Naive thymus-derived CD4-positive, alpha-beta T cell (primary cell): ENCODE measurements at regions not wholly inside any gene's neighbourhood (a gene's known extent, or its start where the extent isn't known, plus 50 kb on each side); places are given as distances from the start of the nearest gene placed in this dataset.

Experiments used
- ATAC-seq: fragments of 150-1000 bp; cut with Tn5 transposase; 2 replicates; pipeline ENCODE4 v1.10.0; 2021; ENCODE audit warnings: mild to moderate bottlenecking, moderate library complexity
- CTCF ChIA-PET: fragments of 350-600 bp; sonication (Branson Sonifier 250); formaldehyde crosslinking; loops from one replicate; lab custom pipeline; 2021; ENCODE audit warnings: antibody characterized with exemption; lab: Charles Lee
- POLR2A ChIA-PET: fragments of 350-600 bp; sonication (Branson Sonifier 250); formaldehyde crosslinking; loops from one replicate; lab custom pipeline; 2021; ENCODE audit warnings: antibody characterized with exemption, inconsistent platforms; lab: Charles Lee
- DNase-seq, 9 donors: peaks; one replicate each; pipeline versions ENCODE4 v3.0.0 to v3.0.0-alpha.2; 2020 to 2022; ENCODE audit warnings: mixed read lengths in 1 of 9
- H3K27ac ChIP-seq: one replicate; pipeline ENCODE4 v1.7.0; 2013; ENCODE audit warnings: mild to moderate bottlenecking, low read depth, low read length, moderate library complexity
- H3K27me3 ChIP-seq, 2 donors: one replicate each; pipeline ENCODE4 v1.7.0; 2013; ENCODE audit warnings: low read length in 2 of 2, mild to moderate bottlenecking in 2 of 2, moderate library complexity in 2 of 2; ENCODE audit not compliant: control insufficient read depth in 2 of 2, insufficient read depth in 2 of 2
- H3K36me3 ChIP-seq, 3 experiments: 1 replicate in 2 of 3; 2 replicates in 1 of 3; pipeline ENCODE4 v1.7.0; 2013; ENCODE audit warnings: low read length in 3 of 3, mild to moderate bottlenecking in 3 of 3, moderate library complexity in 1 of 3; ENCODE audit not compliant: insufficient read depth in 3 of 3, control insufficient read depth in 2 of 3
- H3K4me1 ChIP-seq, 2 donors: one replicate each; pipeline ENCODE4 v1.7.0; 2013; ENCODE audit warnings: low read length in 2 of 2, mild to moderate bottlenecking in 2 of 2, moderate library complexity in 1 of 2; ENCODE audit not compliant: control insufficient read depth in 2 of 2, insufficient read depth in 2 of 2
- H3K4me3 ChIP-seq: 2 replicates; pipeline ENCODE4 v1.7.0; 2013; ENCODE audit warnings: mild to moderate bottlenecking, low read length
- H3K9me3 ChIP-seq, 3 experiments: 1 replicate in 2 of 3; 2 replicates in 1 of 3; pipeline ENCODE4 v1.7.0; 2013; ENCODE audit warnings: low read length in 3 of 3; ENCODE audit not compliant: control insufficient read depth in 2 of 3
- H3K27ac Mint-ChIP-seq, 9 donors: one replicate each; pipeline ENCODE4 v1.8.0; 2020 to 2022; ENCODE audit warnings: mixed read lengths in 9 of 9, mild to moderate bottlenecking in 8 of 9, moderate library complexity in 5 of 9, inconsistent platforms in 2 of 9
- H3K27me3 Mint-ChIP-seq, 5 donors: one replicate each; pipeline ENCODE4 v1.8.0; 2021 to 2022; ENCODE audit warnings: mixed read lengths in 5 of 5, mild to moderate bottlenecking in 1 of 5
- H3K36me3 Mint-ChIP-seq, 5 donors: one replicate each; pipeline ENCODE4 v1.8.0; 2020 to 2022; ENCODE audit warnings: mixed read lengths in 5 of 5, mild to moderate bottlenecking in 3 of 5, inconsistent platforms in 1 of 5
- H3K4me1 Mint-ChIP-seq, 7 donors: one replicate each; pipeline ENCODE4 v1.8.0; 2020 to 2022; ENCODE audit warnings: mixed read lengths in 7 of 7, mild to moderate bottlenecking in 3 of 7, inconsistent platforms in 1 of 7
- H3K4me3 Mint-ChIP-seq, 10 donors: one replicate each; pipeline ENCODE4 v1.8.0; 2020 to 2022; ENCODE audit warnings: mild to moderate bottlenecking in 10 of 10, mixed read lengths in 10 of 10, moderate library complexity in 6 of 10, inconsistent platforms in 2 of 10
- H3K9me3 Mint-ChIP-seq, 11 donors: one replicate each; pipeline ENCODE4 v1.8.0; 2020 to 2022; ENCODE audit warnings: mixed read lengths in 11 of 11, mild to moderate bottlenecking in 4 of 11, inconsistent platforms in 1 of 11, moderate library complexity in 1 of 11
- intact Hi-C, 2 donors: fragments of 100-400 bp; cut with micrococcal nuclease; formaldehyde crosslinking; loops; one replicate each; pipeline ENCODE4 v1.15.1; 2023

GRCh38 chr3:165644331-165644730, 192.9 kb downstream of the BCHE start:
- Mint-ChIP-seq H3K27ac (no peak overlapping the region), H3K4me3 (no peak overlapping the region), H3K36me3 (no peaks in the 10 kb centered on the region), H3K4me1 (no peaks in the 10 kb centered on the region), H3K9me3 (peaks cover 0 to 17% (median 2%) of the 10 kb centered on the region in 11 donors), H3K27me3 (no peaks in the 10 kb centered on the region)
- ChIA-PET CTCF (no interaction called here), POLR2A (no interaction called here)
- Histone ChIP-seq H3K9me3 (no peaks in the 10 kb centered on the region), H3K4me3 (no peak overlapping the region), H3K4me1 (no peaks in the 10 kb centered on the region), H3K36me3 (no peaks in the 10 kb centered on the region), H3K27ac (no peak overlapping the region), H3K27me3 (no peaks in the 10 kb centered on the region)
- DNase-seq (no peak), ATAC-seq (no peak)
- intact Hi-C loops = no loop called here

- no peak overlapping the region for H3K4me3 ChIP-seq
- Mint-ChIP-seq H3K36me3 (no peaks in the 10 kb centered on the region), H3K27me3 (no peaks in the 10 kb centered on the region), H3K4me1 (no peaks in the 10 kb centered on the region), H3K9me3 (peaks cover 0 to 17% (median 3%) of the 10 kb centered on the region in 11 donors), H3K27ac (no peak overlapping the region), H3K4me3 (no peak overlapping the region)
- no peaks in the 10 kb centered on the region for H3K27me3 ChIP-seq
- POLR2A ChIA-PET = no interaction called here
- no peaks in the 10 kb centered on the region for H3K9me3 ChIP-seq
- H3K4me1 ChIP-seq = no peaks in the 10 kb centered on the region
- H3K27ac ChIP-seq = no peak overlapping the region
- CTCF ChIA-PET = no interaction called here
- ATAC-seq = no peak
- DNase-seq = no peak
- H3K36me3 ChIP-seq = no peaks in the 10 kb centered on the region
- intact Hi-C loops = no loop called here
Measured at GRCh38 chr3:165643425-165643824, 193.8 kb downstream of the BCHE start.

- H3K36me3 ChIP-seq = no peaks in the 10 kb centered on the region
- no peaks in the 10 kb centered on the region for H3K27me3 Mint-ChIP-seq
- no peak for DNase-seq
- no peak overlapping the region for H3K4me3 ChIP-seq
- H3K27ac Mint-ChIP-seq = no peak overlapping the region
- no peak for ATAC-seq
- H3K27ac ChIP-seq = no peak overlapping the region
- POLR2A ChIA-PET = no interaction called here
- no peak overlapping the region for H3K4me3 Mint-ChIP-seq
- CTCF ChIA-PET = no interaction called here
- H3K4me1 ChIP-seq = no peaks in the 10 kb centered on the region
- no peaks in the 10 kb centered on the region for H3K9me3 ChIP-seq
- no peaks in the 10 kb centered on the region for H3K27me3 ChIP-seq
- intact Hi-C loops = no loop called here
- H3K4me1 Mint-ChIP-seq = no peaks in the 10 kb centered on the region
- peaks cover 0 to 17% (median 4%) of the 10 kb centered on the region in 11 donors for H3K9me3 Mint-ChIP-seq
- H3K36me3 Mint-ChIP-seq = no peaks in the 10 kb centered on the region
Measured at GRCh38 chr3:165642761-165643420, 194.3 kb downstream of the BCHE start.

GRCh38 chr3:165641569-165642310, 195.5 kb downstream of the BCHE start:
- no peaks in the 10 kb centered on the region for H3K27me3 ChIP-seq
- intact Hi-C loops = no loop called here
- H3K4me1 Mint-ChIP-seq = no peaks in the 10 kb centered on the region
- ChIA-PET CTCF (no interaction called here), POLR2A (no interaction called here)
- H3K4me3 Mint-ChIP-seq = no peak overlapping the region
- H3K4me1 ChIP-seq = no peaks in the 10 kb centered on the region
- H3K36me3 Mint-ChIP-seq = no peaks in the 10 kb centered on the region
- no peaks in the 10 kb centered on the region for H3K9me3 ChIP-seq
- no peak for DNase-seq
- ATAC-seq = no peak
- no peak overlapping the region for H3K27ac Mint-ChIP-seq
- H3K9me3 Mint-ChIP-seq = peaks cover 0 to 23% (median 4%) of the 10 kb centered on the region in 11 donors
- no peaks in the 10 kb centered on the region for H3K36me3 ChIP-seq
- H3K4me3 ChIP-seq = no peak overlapping the region
- no peak overlapping the region for H3K27ac ChIP-seq
- no peaks in the 10 kb centered on the region for H3K27me3 Mint-ChIP-seq

GRCh38 chr3:165640970-165641369, 196.3 kb downstream of the BCHE start:
- H3K36me3 ChIP-seq = no peaks in the 10 kb centered on the region
- H3K27ac Mint-ChIP-seq = no peak overlapping the region
- ATAC-seq = no peak
- H3K27me3 Mint-ChIP-seq = no peaks in the 10 kb centered on the region
- no peaks in the 10 kb centered on the region for H3K4me1 ChIP-seq
- no peaks in the 10 kb centered on the region for H3K4me1 Mint-ChIP-seq
- intact Hi-C loops = no loop called here
- H3K4me3 ChIP-seq = no peak overlapping the region
- H3K9me3 ChIP-seq = peaks cover 0 to 2% (median 0%) of the 10 kb centered on the region in 3 experiments
- H3K36me3 Mint-ChIP-seq = no peaks in the 10 kb centered on the region
- ChIA-PET POLR2A (no interaction called here), CTCF (no interaction called here)
- peaks cover 0 to 23% (median 5%) of the 10 kb centered on the region in 11 donors for H3K9me3 Mint-ChIP-seq
- DNase-seq = no peak
- H3K4me3 Mint-ChIP-seq = no peak overlapping the region
- H3K27ac ChIP-seq = no peak overlapping the region
- H3K27me3 ChIP-seq = no peaks in the 10 kb centered on the region

DNA sequence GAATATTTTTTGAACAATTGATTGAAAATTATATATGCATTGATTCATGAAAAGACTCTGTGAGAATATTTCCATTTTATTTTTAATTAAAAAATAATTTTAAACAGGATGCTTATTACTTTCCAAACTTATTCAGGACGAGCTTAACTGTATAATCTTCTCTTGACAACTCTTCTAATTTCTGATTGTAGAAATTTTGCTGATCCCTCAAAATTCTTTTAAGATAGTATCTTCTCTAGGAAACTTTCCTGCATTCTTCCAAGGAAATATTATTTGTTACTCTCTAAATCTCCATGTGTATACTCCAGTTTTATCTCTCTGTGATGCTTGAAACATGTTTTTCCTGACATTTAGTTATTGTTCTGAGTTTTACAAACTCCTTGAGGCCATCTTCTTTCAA, 197.2 kb downstream of the BCHE start:
- Histone ChIP-seq H3K36me3 (no peaks in the 10 kb centered on the region), H3K9me3 (peaks cover 0 to 4% (median 0%) of the 10 kb centered on the region in 3 experiments), H3K4me1 (no peaks in the 10 kb centered on the region), H3K27ac (no peak overlapping the region), H3K27me3 (no peaks in the 10 kb centered on the region), H3K4me3 (no peak overlapping the region)
- DNase-seq (no peak), ATAC-seq (no peak)
- no peak overlapping the region for H3K4me3 Mint-ChIP-seq
- H3K27ac Mint-ChIP-seq = no peak overlapping the region
- CTCF ChIA-PET = no interaction called here
- H3K36me3 Mint-ChIP-seq = no peaks in the 10 kb centered on the region
- H3K9me3 Mint-ChIP-seq = peaks cover 0 to 19% (median 5%) of the 10 kb centered on the region in 11 donors
- intact Hi-C loops = no loop called here
- H3K27me3 Mint-ChIP-seq = no peaks in the 10 kb centered on the region
- POLR2A ChIA-PET = no interaction called here
- H3K4me1 Mint-ChIP-seq = no peaks in the 10 kb centered on the region

- CTCF ChIA-PET = no interaction called here
- intact Hi-C loops = no loop called here
Measured at GRCh38 chr3:165638034-165638433, 199.2 kb downstream of the BCHE start.

More at GRCh38 chr3:165638034-165638433, 199.2 kb downstream of the BCHE start:
- Mint-ChIP-seq H3K36me3 (no peaks in the 10 kb centered on the region), H3K9me3 (peaks cover 0 to 33% (median 9%) of the 10 kb centered on the region in 11 donors), H3K4me3 (no peak overlapping the region), H3K27me3 (no peaks in the 10 kb centered on the region), H3K4me1 (no peaks in the 10 kb centered on the region), H3K27ac (no peak overlapping the region)
- ATAC-seq (no peak), DNase-seq (no peak)
- H3K4me3 ChIP-seq = no peak overlapping the region
- no peaks in the 10 kb centered on the region for H3K4me1 ChIP-seq
- H3K9me3 ChIP-seq = peaks cover 0 to 4% (median 0%) of the 10 kb centered on the region in 3 experiments
- no peak overlapping the region for H3K27ac ChIP-seq
- POLR2A ChIA-PET = no interaction called here
- no peaks in the 10 kb centered on the region for H3K36me3 ChIP-seq
- H3K27me3 ChIP-seq = no peaks in the 10 kb centered on the region
